Natural killer cell (primary cell): ENCODE measurements at regions not wholly inside any gene's neighbourhood (a gene's known extent, or its start where the extent isn't known, plus 50 kb on each side); places are given as distances from the start of the nearest gene placed in this dataset.
"Not testable (repeated sequence)": the region's sequence is repeated elsewhere in the genome, so short reads cannot be mapped to it uniquely, and the experiment has no call there.

Source experiments
- ATAC-seq, 3 donors: fragments of 150-1000 bp in 2 of 3; fragments of 200-7000 bp in 1 of 3; cut with Tn5 transposase; 1 replicate in 1 of 3; 2 replicates in 2 of 3; pipeline ENCODE4 v1.10.0; 2021; ENCODE audit warnings: mild to moderate bottlenecking in 2 of 3, moderate library complexity in 2 of 3
- DNase-seq, 2 donors: peaks; one replicate each; pipeline versions ENCODE4 v3.0.0 to v3.0.0-alpha.2; 2013 to 2021; ENCODE audit warnings: mixed read lengths in 1 of 2
- H3K27ac ChIP-seq: one replicate; pipeline ENCODE4 v1.5.1; 2013; ENCODE audit warnings: mild to moderate bottlenecking, low read length
- H3K27me3 ChIP-seq: one replicate; pipeline ENCODE4 v1.6.1; 2013; ENCODE audit warnings: low read length; ENCODE audit not compliant: control insufficient read depth, insufficient read depth
- H3K36me3 ChIP-seq: one replicate; pipeline ENCODE4 v1.6.1; 2013; ENCODE audit warnings: low read length; ENCODE audit not compliant: control insufficient read depth, insufficient read depth
- H3K4me1 ChIP-seq: one replicate; pipeline ENCODE4 v1.6.1; 2013; ENCODE audit warnings: low read length; ENCODE audit not compliant: control insufficient read depth, insufficient read depth
- H3K4me3 ChIP-seq: one replicate; pipeline ENCODE4 v1.5.1; 2013; ENCODE audit warnings: low read length
- H3K9me3 ChIP-seq: one replicate; pipeline ENCODE4 v1.6.1; 2013; ENCODE audit warnings: low read length; ENCODE audit not compliant: control insufficient read depth, insufficient read depth
- H3K27ac Mint-ChIP-seq, 2 donors: one replicate each; pipeline ENCODE4 v1.8.0; 2022; ENCODE audit warnings: mild to moderate bottlenecking in 2 of 2, mixed read lengths in 2 of 2, moderate library complexity in 1 of 2
- H3K27me3 Mint-ChIP-seq, 2 donors: one replicate each; pipeline ENCODE4 v1.8.0; 2022; ENCODE audit warnings: low read depth in 2 of 2, mixed read lengths in 2 of 2
- H3K36me3 Mint-ChIP-seq: one replicate; pipeline ENCODE4 v1.8.0; 2022; ENCODE audit warnings: mixed read lengths
- H3K4me1 Mint-ChIP-seq, 2 donors: one replicate each; pipeline ENCODE4 v1.8.0; 2022; ENCODE audit warnings: mixed read lengths in 2 of 2
- H3K4me3 Mint-ChIP-seq: one replicate; pipeline ENCODE4 v1.8.0; 2022; ENCODE audit warnings: mild to moderate bottlenecking, moderate library complexity, mixed read lengths
- H3K9me3 Mint-ChIP-seq, 2 donors: one replicate each; pipeline ENCODE4 v1.8.0; 2022; ENCODE audit warnings: mixed read lengths in 2 of 2
- CTCF ChIP-seq: fragments of 200-600 bp; IDR thresholded peaks from one replicate; pipeline ENCODE4 v1.8.0; 2022; ENCODE audit warnings: antibody characterized with exemption
- WGBS: methylation state at CpG from one replicate; pipeline ENCODE4 v1.1.7; 2013; ENCODE audit warnings: missing lambda C conversion rate; ENCODE audit not compliant: insufficient coverage; 5-methylcytosine and 5-hydroxymethylcytosine counted together
- intact Hi-C: fragments of 100-400 bp; cut with micrococcal nuclease; formaldehyde crosslinking; loops from one replicate; pipeline ENCODE4 v1.14.2; 2022

DNA sequence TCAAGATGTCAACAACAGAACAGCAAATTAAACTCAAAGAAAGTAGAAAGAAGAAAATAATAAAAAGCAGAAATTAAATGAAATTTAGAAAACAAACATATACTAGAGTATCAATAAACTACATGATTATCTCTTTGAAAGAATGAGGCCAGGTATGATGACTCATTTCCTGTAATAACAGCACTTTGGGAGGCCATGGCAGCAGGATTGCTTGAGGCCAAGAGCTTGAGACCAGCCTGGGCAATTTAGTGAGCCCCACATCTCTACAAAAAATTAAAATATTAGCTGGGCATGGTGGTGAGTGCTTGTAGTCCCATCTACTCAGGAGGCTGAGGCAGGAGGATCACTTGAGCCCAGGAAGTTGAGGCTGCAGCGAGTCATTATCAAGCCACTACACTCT is 232.5 kb downstream of the RAB11FIP4 start:
- ATAC-seq (no peak), DNase-seq (no peak)
- no peak overlapping the region for H3K27ac Mint-ChIP-seq
- peaks cover 10 to 23% of the 10 kb centered on the region in 2 donors for H3K27me3 Mint-ChIP-seq
- Histone ChIP-seq H3K36me3 (no peaks in the 10 kb centered on the region), H3K27me3 (no peaks in the 10 kb centered on the region), H3K4me3 (no peak overlapping the region), H3K27ac (no peak overlapping the region), H3K9me3 (peaks cover 12% of the 10 kb centered on the region), H3K4me1 (no peaks in the 10 kb centered on the region)
- no peak for TF ChIP-seq CTCF
- no peak overlapping the region for H3K4me3 Mint-ChIP-seq
- H3K4me1 Mint-ChIP-seq: no peaks in the 10 kb centered on the region
- intact Hi-C loops: no loop called here
- H3K9me3 Mint-ChIP-seq: no peaks in the 10 kb centered on the region
- WGBS: 80% methylated on average over 1 of the region's 1 CpG
- H3K36me3 Mint-ChIP-seq: no peaks in the 10 kb centered on the region

DNA sequence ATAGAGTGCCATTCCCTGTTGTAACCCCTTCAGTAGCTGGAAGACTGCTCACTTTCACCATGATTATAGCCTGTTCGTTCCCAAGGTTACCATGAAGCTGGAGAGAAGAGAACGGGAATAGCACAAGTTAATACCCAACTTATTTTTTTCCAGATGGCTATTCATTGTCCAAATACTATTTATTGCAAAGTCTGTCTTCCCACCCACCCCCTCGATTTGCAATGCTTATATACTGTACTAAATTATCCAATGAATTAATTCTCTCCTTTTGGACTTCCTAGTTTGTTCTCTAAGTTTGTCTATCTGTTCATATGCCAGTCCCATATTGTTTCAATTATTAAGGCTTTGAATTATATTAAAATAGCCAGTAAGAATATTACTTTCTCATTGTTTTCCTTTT is 231.0 kb downstream of the RAB11FIP4 start:
- Histone ChIP-seq H3K27me3 (no peaks in the 10 kb centered on the region), H3K4me1 (no peaks in the 10 kb centered on the region), H3K27ac (no peak overlapping the region), H3K36me3 (no peaks in the 10 kb centered on the region), H3K9me3 (peaks cover 12% of the 10 kb centered on the region), H3K4me3 (no peak overlapping the region)
- H3K27ac Mint-ChIP-seq: no peak overlapping the region
- no peak for DNase-seq
- ATAC-seq: no peak
- no peaks in the 10 kb centered on the region for H3K9me3 Mint-ChIP-seq
- intact Hi-C loops: no loop called here
- no peaks in the 10 kb centered on the region for H3K36me3 Mint-ChIP-seq
- no peak overlapping the region for H3K4me3 Mint-ChIP-seq
- WGBS: 72% methylated on average over 3 of the region's 3 CpGs
- no peaks in the 10 kb centered on the region for H3K4me1 Mint-ChIP-seq
- peaks cover 7 to 12% of the 10 kb centered on the region in 2 donors for H3K27me3 Mint-ChIP-seq
- TF ChIP-seq CTCF: no peak

DNA sequence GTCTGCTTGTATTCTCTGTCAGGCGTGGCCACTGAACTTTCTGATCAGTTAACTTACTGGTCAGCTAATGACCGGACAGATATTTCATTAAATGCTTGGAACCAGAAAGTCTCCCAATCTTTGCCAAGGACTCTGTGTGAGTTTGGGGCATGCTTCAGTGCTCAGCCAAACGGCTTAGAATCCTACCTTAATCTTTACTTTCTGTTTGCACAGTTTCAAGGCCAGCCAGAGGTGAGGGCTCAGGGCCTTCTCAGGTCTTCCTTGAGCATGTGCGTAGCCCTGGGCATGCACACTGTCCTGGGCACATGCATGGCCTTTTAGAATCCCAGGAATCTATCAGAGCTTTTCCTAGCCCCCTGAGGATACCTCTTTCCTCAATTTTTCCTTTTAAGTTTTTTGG is 230.1 kb downstream of the RAB11FIP4 start:
- WGBS: 92% methylated on average over 4 of the region's 4 CpGs
- Mint-ChIP-seq H3K4me3 (no peak overlapping the region), H3K27ac (no peak overlapping the region), H3K9me3 (no peaks in the 10 kb centered on the region), H3K36me3 (no peaks in the 10 kb centered on the region), H3K4me1 (no peaks in the 10 kb centered on the region), H3K27me3 (peaks cover 4 to 6% of the 10 kb centered on the region in 2 donors)
- Histone ChIP-seq H3K27me3 (no peaks in the 10 kb centered on the region), H3K9me3 (peaks cover 12% of the 10 kb centered on the region), H3K4me1 (no peaks in the 10 kb centered on the region), H3K4me3 (no peak overlapping the region), H3K27ac (no peak overlapping the region), H3K36me3 (no peaks in the 10 kb centered on the region)
- no peak for DNase-seq
- no peak for TF ChIP-seq CTCF
- ATAC-seq: no peak
- intact Hi-C loops: no loop called here

DNA sequence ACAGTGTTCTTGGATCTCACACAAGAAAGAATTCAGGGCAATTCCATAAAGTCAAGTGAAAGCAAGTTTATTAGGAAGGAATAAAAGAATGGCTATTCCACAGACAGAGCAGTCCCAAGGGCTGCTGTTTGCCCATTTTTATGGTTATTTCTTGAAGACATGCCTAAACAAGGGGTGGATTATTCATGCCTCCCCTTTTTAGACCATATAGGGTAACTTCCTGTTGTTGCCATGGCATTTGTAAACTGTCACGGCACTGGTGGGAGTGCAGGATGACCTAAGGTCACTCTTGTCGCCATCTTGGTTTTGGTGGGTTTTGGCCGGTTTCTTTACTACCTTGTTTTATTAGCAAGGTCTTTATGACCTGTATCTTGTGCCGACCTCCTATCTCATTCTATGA is 219.6 kb downstream of the RAB11FIP4 start:
- H3K36me3 Mint-ChIP-seq, DNase-seq, H3K27ac ChIP-seq, H3K27ac Mint-ChIP-seq, H3K36me3 ChIP-seq, H3K27me3 Mint-ChIP-seq, H3K4me1 Mint-ChIP-seq, H3K4me3 Mint-ChIP-seq, H3K9me3 ChIP-seq, H3K4me3 ChIP-seq, ATAC-seq, H3K9me3 Mint-ChIP-seq, H3K4me1 ChIP-seq, H3K27me3 ChIP-seq, intact Hi-C loops: not testable (repeated sequence)
- WGBS: 91% methylated on average over 4 of the region's 4 CpGs
